ENCODE measurements at regions not wholly inside any gene's neighbourhood (a gene's known extent, or its start where the extent isn't known, plus 50 kb on each side); places are given as distances from the start of the nearest gene placed in this dataset.

- Histone ChIP-seq H3K4me3 (replicated peaks; ENCODE audit: insufficient read depth, low read length) (no peak overlapping the region), H3K27me3 (ENCODE audit: insufficient read depth, poor library complexity, severe bottlenecking) (no peaks in the 10 kb centered on the region), H3K27ac (replicated peaks) (no peak overlapping the region)
- TF ChIP-seq GABPA (IDR thresholded peaks at IDR 0.05; ENCODE audit: low read depth) (no peak), POLR2AphosphoS5 (IDR thresholded peaks at IDR 0.05; ENCODE audit: low read depth) (no peak), SPI1 (IDR thresholded peaks at IDR 0.05; ENCODE audit: borderline replicate concordance, low read depth) (no peak), REST (IDR thresholded peaks at IDR 0.05; ENCODE audit: insufficient replicate concordance, low read depth) (no peak), CTCF (IDR thresholded peaks at IDR 0.05; ENCODE audit: insufficient read depth, low read length) (no peak)
- DNase-seq (ENCODE audit: low read depth in 1 of 2, low spot score in 1 of 2) = no peak
These were observed 457.9 kb downstream of the TBC1D32 start for GRCh38 chr6:120876424-120876823.

GRCh38 chr6:120875900-120876299 is 458.4 kb downstream of the TBC1D32 start:
- Histone ChIP-seq H3K4me3 (replicated peaks; ENCODE audit: insufficient read depth, low read length) (no peak overlapping the region), H3K27me3 (ENCODE audit: insufficient read depth, poor library complexity, severe bottlenecking) (no peaks in the 10 kb centered on the region), H3K27ac (replicated peaks) (no peak overlapping the region)
- no peak for DNase-seq (ENCODE audit: low read depth in 1 of 2, low spot score in 1 of 2)
- no peak for TF ChIP-seq GABPA (IDR thresholded peaks at IDR 0.05; ENCODE audit: low read depth)
- no peak for TF ChIP-seq CTCF (IDR thresholded peaks at IDR 0.05; ENCODE audit: insufficient read depth, low read length)
- TF ChIP-seq SPI1 (IDR thresholded peaks at IDR 0.05; ENCODE audit: borderline replicate concordance, low read depth) = no peak
- TF ChIP-seq POLR2AphosphoS5 (IDR thresholded peaks at IDR 0.05; ENCODE audit: low read depth) = no peak
- no peak for TF ChIP-seq REST (IDR thresholded peaks at IDR 0.05; ENCODE audit: insufficient replicate concordance, low read depth)

GRCh38 chr6:120874422-120874821 is 459.9 kb downstream of the TBC1D32 start:
- no peak overlapping the region for H3K4me3 ChIP-seq (replicated peaks; ENCODE audit: insufficient read depth, low read length)

More at GRCh38 chr6:120874422-120874821, 459.9 kb downstream of the TBC1D32 start:
- no peak for TF ChIP-seq GABPA (IDR thresholded peaks at IDR 0.05; ENCODE audit: low read depth)
- no peak for TF ChIP-seq SPI1 (IDR thresholded peaks at IDR 0.05; ENCODE audit: borderline replicate concordance, low read depth)
- TF ChIP-seq POLR2AphosphoS5 (IDR thresholded peaks at IDR 0.05; ENCODE audit: low read depth) = no peak
- TF ChIP-seq REST (IDR thresholded peaks at IDR 0.05; ENCODE audit: insufficient replicate concordance, low read depth) = no peak
- no peak for TF ChIP-seq CTCF (IDR thresholded peaks at IDR 0.05; ENCODE audit: insufficient read depth, low read length)
- DNase-seq (ENCODE audit: low read depth in 1 of 2, low spot score in 1 of 2) = no peak
- no peak overlapping the region for H3K27ac ChIP-seq (replicated peaks)
- no peaks in the 10 kb centered on the region for H3K27me3 ChIP-seq (ENCODE audit: insufficient read depth, poor library complexity, severe bottlenecking)

Data from HL-60 (cell line).